C4-2B (cell line): ENCODE measurements at regions not wholly inside any gene's neighbourhood (a gene's known extent, or its start where the extent isn't known, plus 50 kb on each side); places are given as distances from the start of the nearest gene placed in this dataset.

ENCODE experiments used
- CTCF ChIP-seq: fragments of 450-650 bp; conservative IDR thresholded peaks from 2 replicates; pipeline ENCODE4 v1.5.1; 2017; ENCODE audit warnings: mild to moderate bottlenecking
- ZFX ChIP-seq: fragments of 450-650 bp; IDR thresholded peaks from 2 replicates; pipeline ENCODE4 v1.6.1; 2017

GRCh38 chr2:193527146-193527545, 1332.4 kb upstream of the TMEFF2 start:
- TF ChIP-seq CTCF (no peak), ZFX (no peak)
